Panc1 (cell line): ENCODE measurements at regions not wholly inside any gene's neighbourhood (a gene's known extent, or its start where the extent isn't known, plus 50 kb on each side); places are given as distances from the start of the nearest gene placed in this dataset.

Source experiments
- ATAC-seq: fragments of 200-7000 bp; cut with Tn5 transposase; 2 replicates; pipeline ENCODE4 v1.9.1; 2020; ENCODE audit warnings: mild to moderate bottlenecking, moderate library complexity
- BruUV-seq: library from RNA; stranded (reverse); fragments of 400-500 nt; replicated peaks from 2 replicates; lab custom pipeline; 2021; lab: Mats Ljungman, UMichigan
- CTCF ChIA-PET: fragments of 300-600 bp; sonication (Branson Sonifier 250); formaldehyde crosslinking; loops from one replicate; lab custom pipeline; 2022; ENCODE audit warnings: antibody characterized with exemption; lab: Charles Lee
- POLR2A ChIA-PET: fragments of 300-600 bp; sonication (Branson Sonifier 250); formaldehyde crosslinking; loops from one replicate; lab custom pipeline; 2022; ENCODE audit warnings: antibody characterized with exemption; lab: Charles Lee
- DNase-seq: peaks from one replicate; pipeline ENCODE4 v3.0.0-alpha.2; 2010; ENCODE audit warnings: low read depth, low spot score
- H3K27ac ChIP-seq: 2 replicates; pipeline ENCODE4 v1.5.1; 2011; ENCODE audit warnings: mild to moderate bottlenecking, low read length, inconsistent platforms
- H3K27me3 ChIP-seq: fragments of 200-500 bp; sonication (Bioruptor generic); 2 replicates; pipeline ENCODE4 v1.6.0; 2014; ENCODE audit warnings: low read length, inconsistent platforms; ENCODE audit not compliant: control insufficient read depth, insufficient read depth
- H3K36me3 ChIP-seq: fragments of 200-500 bp; sonication (Bioruptor generic); 2 replicates; pipeline ENCODE4 v1.5.1; 2014; ENCODE audit warnings: inconsistent platforms, mild to moderate bottlenecking, low read length, moderate library complexity; ENCODE audit not compliant: control insufficient read depth, insufficient read depth
- H3K4me1 ChIP-seq: 2 replicates; pipeline ENCODE4 v1.5.1; 2011; ENCODE audit warnings: inconsistent platforms, mild to moderate bottlenecking, low read length, moderate library complexity; ENCODE audit not compliant: control insufficient read depth, insufficient read depth
- H3K4me3 ChIP-seq, 2 experiments: 2 replicates each; pipeline ENCODE4 v1.5.1; 2011 to 2012; ENCODE audit warnings: low read depth in 2 of 2, low read length in 2 of 2, mild to moderate bottlenecking in 2 of 2, inconsistent platforms in 1 of 2, moderate library complexity in 1 of 2
- H3K9me3 ChIP-seq: fragments of 200-500 bp; sonication (Bioruptor generic); 2 replicates; pipeline ENCODE4 v1.5.1; 2014; ENCODE audit warnings: low read depth, mild to moderate bottlenecking, inconsistent platforms, low read length, moderate library complexity; ENCODE audit not compliant: control insufficient read depth, insufficient read depth
- POLR2AphosphoS5 ChIP-seq: IDR thresholded peaks from 2 replicates; pipeline ENCODE4 v1.6.1; 2012; ENCODE audit warnings: mild to moderate bottlenecking, low read depth, low read length, moderate library complexity
- SIN3A ChIP-seq: IDR thresholded peaks from 2 replicates; pipeline ENCODE4 v1.6.1; 2012; ENCODE audit warnings: low read depth, mild to moderate bottlenecking, low read length, moderate library complexity, borderline replicate concordance; ENCODE audit not compliant: insufficient read depth
- TCF7L2 ChIP-seq: IDR thresholded peaks from 2 replicates; pipeline ENCODE4 v1.6.1; 2011; ENCODE audit warnings: mild to moderate bottlenecking, low read depth, low read length, inconsistent platforms
- in situ Hi-C: cut with HindIII; loops from 2 replicates; pipeline ENCODE4 v1.10.0; 2016; ENCODE audit warnings: low sequenced_read_pairs, low pct_unique_long_range_greater_than_20kb
- intact Hi-C: fragments of 100-400 bp; cut with micrococcal nuclease; formaldehyde crosslinking; loops from one replicate; pipeline ENCODE4 v1.10.0; 2022; ENCODE audit not compliant: unreplicated experiment
- TF ChIP-seq, protein P1 (sequence below), 2 experiments: IDR thresholded peaks; 2 replicates each; pipeline ENCODE4 v1.6.1; 2011 to 2012; ENCODE audit warnings: low read depth in 2 of 2, control low read depth in 1 of 2, low read length in 1 of 2, mild to moderate bottlenecking in 1 of 2, moderate library complexity in 1 of 2; ENCODE audit not compliant: insufficient read depth in 1 of 2
- TF ChIP-seq, protein P2 (sequence below): fragments of 450-650 bp; IDR thresholded peaks from 2 replicates; pipeline ENCODE4 v1.5.1; 2017; ENCODE audit warnings: mild to moderate bottlenecking

DNA sequence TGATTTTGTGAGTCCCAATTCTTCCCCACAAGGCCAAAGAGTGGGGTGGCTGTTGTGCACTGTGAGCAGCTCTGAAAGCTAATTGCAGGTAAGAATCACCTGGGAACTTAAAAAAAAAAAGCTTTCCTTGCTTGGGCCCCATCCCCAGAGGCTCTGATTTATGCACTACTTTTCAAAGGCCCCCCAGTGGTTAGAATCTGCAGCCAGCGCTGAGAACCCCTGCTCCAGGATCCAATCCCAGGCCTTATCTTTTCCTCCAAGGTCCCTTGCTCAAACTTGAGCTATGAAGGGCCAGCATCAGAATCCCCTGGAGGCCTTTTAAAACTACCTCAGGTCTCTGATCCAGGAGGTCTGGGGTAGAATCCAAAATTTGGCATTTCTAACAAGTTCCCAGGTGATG, 156.8 kb downstream of the UXS1 start:
- Histone ChIP-seq H3K27ac (no peak overlapping the region), H3K36me3 (no peaks in the 10 kb centered on the region), H3K27me3 (no peaks in the 10 kb centered on the region), H3K9me3 (no peaks in the 10 kb centered on the region), H3K4me1 (no peaks in the 10 kb centered on the region), H3K4me3 (no peak overlapping the region)
- intact Hi-C loops, result no loop called here
- BruUV-seq, result no TSS peak
- ATAC-seq (no peak), DNase-seq (no peak)
- CTCF ChIA-PET, result no interaction called here
- in situ Hi-C loops, result no loop called here
- TF ChIP-seq TCF7L2, result no peak
- TF ChIP-seq, protein P1, sequence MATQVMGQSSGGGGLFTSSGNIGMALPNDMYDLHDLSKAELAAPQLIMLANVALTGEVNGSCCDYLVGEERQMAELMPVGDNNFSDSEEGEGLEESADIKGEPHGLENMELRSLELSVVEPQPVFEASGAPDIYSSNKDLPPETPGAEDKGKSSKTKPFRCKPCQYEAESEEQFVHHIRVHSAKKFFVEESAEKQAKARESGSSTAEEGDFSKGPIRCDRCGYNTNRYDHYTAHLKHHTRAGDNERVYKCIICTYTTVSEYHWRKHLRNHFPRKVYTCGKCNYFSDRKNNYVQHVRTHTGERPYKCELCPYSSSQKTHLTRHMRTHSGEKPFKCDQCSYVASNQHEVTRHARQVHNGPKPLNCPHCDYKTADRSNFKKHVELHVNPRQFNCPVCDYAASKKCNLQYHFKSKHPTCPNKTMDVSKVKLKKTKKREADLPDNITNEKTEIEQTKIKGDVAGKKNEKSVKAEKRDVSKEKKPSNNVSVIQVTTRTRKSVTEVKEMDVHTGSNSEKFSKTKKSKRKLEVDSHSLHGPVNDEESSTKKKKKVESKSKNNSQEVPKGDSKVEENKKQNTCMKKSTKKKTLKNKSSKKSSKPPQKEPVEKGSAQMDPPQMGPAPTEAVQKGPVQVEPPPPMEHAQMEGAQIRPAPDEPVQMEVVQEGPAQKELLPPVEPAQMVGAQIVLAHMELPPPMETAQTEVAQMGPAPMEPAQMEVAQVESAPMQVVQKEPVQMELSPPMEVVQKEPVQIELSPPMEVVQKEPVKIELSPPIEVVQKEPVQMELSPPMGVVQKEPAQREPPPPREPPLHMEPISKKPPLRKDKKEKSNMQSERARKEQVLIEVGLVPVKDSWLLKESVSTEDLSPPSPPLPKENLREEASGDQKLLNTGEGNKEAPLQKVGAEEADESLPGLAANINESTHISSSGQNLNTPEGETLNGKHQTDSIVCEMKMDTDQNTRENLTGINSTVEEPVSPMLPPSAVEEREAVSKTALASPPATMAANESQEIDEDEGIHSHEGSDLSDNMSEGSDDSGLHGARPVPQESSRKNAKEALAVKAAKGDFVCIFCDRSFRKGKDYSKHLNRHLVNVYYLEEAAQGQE (IDR thresholded peaks at IDR 0.05; ENCODE audit: insufficient read depth in 1 of 2, low read depth in 2 of 2, low read length in 1 of 2), result no peak
- no peak for TF ChIP-seq POLR2AphosphoS5
- TF ChIP-seq SIN3A, result no peak
- TF ChIP-seq, protein P2, sequence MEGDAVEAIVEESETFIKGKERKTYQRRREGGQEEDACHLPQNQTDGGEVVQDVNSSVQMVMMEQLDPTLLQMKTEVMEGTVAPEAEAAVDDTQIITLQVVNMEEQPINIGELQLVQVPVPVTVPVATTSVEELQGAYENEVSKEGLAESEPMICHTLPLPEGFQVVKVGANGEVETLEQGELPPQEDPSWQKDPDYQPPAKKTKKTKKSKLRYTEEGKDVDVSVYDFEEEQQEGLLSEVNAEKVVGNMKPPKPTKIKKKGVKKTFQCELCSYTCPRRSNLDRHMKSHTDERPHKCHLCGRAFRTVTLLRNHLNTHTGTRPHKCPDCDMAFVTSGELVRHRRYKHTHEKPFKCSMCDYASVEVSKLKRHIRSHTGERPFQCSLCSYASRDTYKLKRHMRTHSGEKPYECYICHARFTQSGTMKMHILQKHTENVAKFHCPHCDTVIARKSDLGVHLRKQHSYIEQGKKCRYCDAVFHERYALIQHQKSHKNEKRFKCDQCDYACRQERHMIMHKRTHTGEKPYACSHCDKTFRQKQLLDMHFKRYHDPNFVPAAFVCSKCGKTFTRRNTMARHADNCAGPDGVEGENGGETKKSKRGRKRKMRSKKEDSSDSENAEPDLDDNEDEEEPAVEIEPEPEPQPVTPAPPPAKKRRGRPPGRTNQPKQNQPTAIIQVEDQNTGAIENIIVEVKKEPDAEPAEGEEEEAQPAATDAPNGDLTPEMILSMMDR, result no peak
- POLR2A ChIA-PET, result interaction anchor here (0.6 kb wide), 1 partner anchor 714 kb away, joined by 3 read pairs; no protein-coding TSS in a partner anchor

DNA sequence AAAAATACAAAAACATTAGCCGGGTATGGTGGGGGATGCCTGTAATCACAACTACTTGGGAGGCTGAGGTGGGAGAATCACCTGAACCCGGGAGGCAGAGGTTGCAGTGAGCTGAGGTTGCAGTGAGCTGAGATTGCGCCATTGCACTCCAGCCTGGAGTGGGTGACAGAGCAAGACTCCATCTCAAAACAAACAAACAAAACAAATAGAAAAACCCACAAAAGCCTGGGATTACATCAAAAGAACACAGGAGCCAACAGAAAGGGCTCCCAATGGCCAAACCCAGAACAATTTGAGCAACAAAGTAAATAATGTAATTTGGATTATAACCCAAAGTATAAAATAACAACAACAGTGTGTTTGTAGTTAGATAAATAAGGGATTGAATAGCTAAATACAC, 159.8 kb downstream of the UXS1 start:
- intact Hi-C loops (no loop called here), in situ Hi-C loops (no loop called here)
- H3K27ac ChIP-seq, result no peak overlapping the region
- no peaks in the 10 kb centered on the region for H3K27me3 ChIP-seq
- no peak for ATAC-seq
- ChIA-PET CTCF (no interaction called here), POLR2A (no interaction called here)
- DNase-seq, result no peak
- H3K4me1 ChIP-seq, result no peaks in the 10 kb centered on the region
- H3K4me3 ChIP-seq, result no peak overlapping the region
- no peak for TF ChIP-seq TCF7L2
- TF ChIP-seq POLR2AphosphoS5, result no peak
- TF ChIP-seq, protein P1 (IDR thresholded peaks at IDR 0.05; ENCODE audit: insufficient read depth in 1 of 2, low read depth in 2 of 2, low read length in 1 of 2), result no peak
- TF ChIP-seq, protein P2, result no peak
- TF ChIP-seq SIN3A, result no peak
- H3K9me3 ChIP-seq, result no peaks in the 10 kb centered on the region
- H3K36me3 ChIP-seq, result no peaks in the 10 kb centered on the region
- BruUV-seq, result no TSS peak
